ENCODE measurements at regions not wholly inside any gene's neighbourhood (a gene's known extent, or its start where the extent isn't known, plus 50 kb on each side); places are given as distances from the start of the nearest gene placed in this dataset.

- TF ChIP-seq POLR2AphosphoS5 (IDR thresholded peaks at IDR 0.05): no peak
- no peak for TF ChIP-seq POLR2A (IDR thresholded peaks at IDR 0.05)
Measured at GRCh38 chr10:33112831-33113455, 154.9 kb upstream of the ITGB1 start.

Measured in prostate gland (tissue), 1 donor.